NB4 (cell line): ENCODE measurements at regions not wholly inside any gene's neighbourhood (a gene's known extent, or its start where the extent isn't known, plus 50 kb on each side); places are given as distances from the start of the nearest gene placed in this dataset.

Experiments used
- CTCF ChIP-seq: IDR thresholded peaks from one replicate; pipeline ENCODE4 v1.5.1; 2012; ENCODE audit warnings: low read depth, low read length
- MYC ChIP-seq: IDR thresholded peaks from 2 replicates; pipeline ENCODE4 v1.6.1; 2011; ENCODE audit warnings: low read depth, low read length
- POLR2A ChIP-seq: IDR thresholded peaks from 2 replicates; pipeline ENCODE4 v1.6.1; 2011; ENCODE audit warnings: mild to moderate bottlenecking; ENCODE audit not compliant: insufficient read length; ENCODE audit errors: extremely low read depth
- TF ChIP-seq, protein P1 (sequence below): IDR thresholded peaks from 2 replicates; pipeline ENCODE4 v1.6.1; 2011; ENCODE audit warnings: low read depth, low read length

- TF ChIP-seq CTCF (no peak), MYC (no peak), POLR2A (no peak)
- TF ChIP-seq, protein P1, sequence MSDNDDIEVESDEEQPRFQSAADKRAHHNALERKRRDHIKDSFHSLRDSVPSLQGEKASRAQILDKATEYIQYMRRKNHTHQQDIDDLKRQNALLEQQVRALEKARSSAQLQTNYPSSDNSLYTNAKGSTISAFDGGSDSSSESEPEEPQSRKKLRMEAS, result no peak
Measured at GRCh38 chr10:64102916-64103315, 581.7 kb downstream of the REEP3 start.
